HEK293 (cell line): ENCODE measurements at regions not wholly inside any gene's neighbourhood (a gene's known extent, or its start where the extent isn't known, plus 50 kb on each side); places are given as distances from the start of the nearest gene placed in this dataset.

Source experiments
- CTCF ChIA-PET: fragments of 350-600 bp; formaldehyde crosslinking; extraction: SDS; loops from one replicate; lab custom pipeline; 2021; ENCODE audit warnings: antibody characterized with exemption; lab: Yijun Ruan, JAX
- POLR2A ChIA-PET: fragments of 300-600 bp; formaldehyde crosslinking; extraction: SDS; loops from one replicate; lab custom pipeline; 2020; ENCODE audit warnings: antibody characterized with exemption, inconsistent platforms; lab: Yijun Ruan, JAX
- H3K27ac ChIP-seq: fragments of 200-500 bp; sonication (Bioruptor generic); 2 replicates; pipeline ENCODE4 v1.5.1; 2014; ENCODE audit warnings: low read depth, low read length, control low read depth, inconsistent platforms; ENCODE audit errors: extremely low read depth
- H3K36me3 ChIP-seq, 2 experiments: fragments of 200-500 bp in 1 of 2; sonication (Bioruptor generic) in 1 of 2; 1 replicate in 1 of 2; 2 replicates in 1 of 2; pipeline ENCODE4 v1.5.1; 2014 to 2017; ENCODE audit warnings: inconsistent platforms in 2 of 2, low read length in 2 of 2; ENCODE audit not compliant: control insufficient read depth in 2 of 2, insufficient read depth in 1 of 2
- H3K4me1 ChIP-seq: fragments of 200-500 bp; sonication (Bioruptor generic); 2 replicates; pipeline ENCODE4 v1.5.1; 2014; ENCODE audit warnings: mild to moderate bottlenecking, low read length, inconsistent platforms; ENCODE audit not compliant: control insufficient read depth, insufficient read depth
- H3K4me3 ChIP-seq: 2 replicates; pipeline ENCODE4 v1.5.1; 2011; ENCODE audit warnings: low read depth, mild to moderate bottlenecking, control low read depth, low read length, moderate library complexity
- H3K9me3 ChIP-seq: fragments of 200-500 bp; sonication (Bioruptor generic); 2 replicates; pipeline ENCODE4 v1.5.1; 2014; ENCODE audit warnings: low read depth, low read length, inconsistent platforms; ENCODE audit not compliant: control insufficient read depth, insufficient read depth
- KLF16 ChIP-seq: fragments of 450-650 bp; formaldehyde crosslinking; IDR thresholded peaks from 2 replicates; pipeline ENCODE4 v1.5.1; 2017; ENCODE audit warnings: missing biosample characterization, missing genetic modification characterization
- PBX3 ChIP-seq: sonication (generic); formaldehyde crosslinking; IDR thresholded peaks from 2 replicates; pipeline ENCODE4 v1.8.1; 2022; ENCODE audit warnings: mild to moderate bottlenecking, moderate library complexity, missing genetic modification reagents
- SP7 ChIP-seq: fragments of 450-650 bp; formaldehyde crosslinking; IDR thresholded peaks from 2 replicates; pipeline ENCODE4 v1.5.1; 2016; ENCODE audit warnings: missing biosample characterization, missing genetic modification characterization
- YY2 ChIP-seq: fragments of 450-650 bp; formaldehyde crosslinking; IDR thresholded peaks from 2 replicates; pipeline ENCODE4 v1.5.1; 2016; ENCODE audit warnings: missing biosample characterization, missing genetic modification characterization
- ZBTB49 ChIP-seq: fragments of 450-650 bp; formaldehyde crosslinking; IDR thresholded peaks from 2 replicates; pipeline ENCODE4 v1.5.1; 2016; ENCODE audit warnings: missing biosample characterization, missing genetic modification characterization, low read depth
- ZBTB6 ChIP-seq: fragments of 450-650 bp; formaldehyde crosslinking; IDR thresholded peaks from 2 replicates; pipeline ENCODE4 v1.5.1; 2017; ENCODE audit warnings: missing biosample characterization, missing genetic modification characterization
- ZEB2 ChIP-seq: fragments of 450-650 bp; formaldehyde crosslinking; IDR thresholded peaks from 2 replicates; pipeline ENCODE4 v1.5.1; 2016; ENCODE audit warnings: missing biosample characterization, missing genetic modification characterization
- ZFHX2 ChIP-seq: fragments of 450-650 bp; formaldehyde crosslinking; conservative IDR thresholded peaks from 2 replicates; pipeline ENCODE4 v1.5.1; 2016; ENCODE audit warnings: missing biosample characterization, missing genetic modification characterization
- ZNF112 ChIP-seq: fragments of 450-650 bp; formaldehyde crosslinking; IDR thresholded peaks from 2 replicates; pipeline ENCODE4 v1.5.0; 2017; ENCODE audit warnings: missing biosample characterization, missing genetic modification characterization
- ZNF184 ChIP-seq: fragments of 450-650 bp; IDR thresholded peaks from 2 replicates; pipeline ENCODE4 v1.5.1; 2018; ENCODE audit warnings: missing biosample characterization, mild to moderate bottlenecking, missing genetic modification characterization
- ZNF221 ChIP-seq: fragments of 450-650 bp; formaldehyde crosslinking; IDR thresholded peaks from 2 replicates; pipeline ENCODE4 v1.5.1; 2017; ENCODE audit warnings: missing biosample characterization, missing genetic modification characterization, borderline replicate concordance
- ZNF26 ChIP-seq: fragments of 450-650 bp; formaldehyde crosslinking; IDR thresholded peaks from 2 replicates; pipeline ENCODE4 v1.5.1; 2016; ENCODE audit warnings: missing biosample characterization, missing genetic modification characterization
- ZNF571 ChIP-seq: fragments of 450-650 bp; formaldehyde crosslinking; IDR thresholded peaks from 2 replicates; pipeline ENCODE4 v1.5.0; 2017; ENCODE audit warnings: missing biosample characterization, missing genetic modification characterization
- ZNF626 ChIP-seq: fragments of 450-650 bp; sonication (Bioruptor Pico); formaldehyde crosslinking; IDR thresholded peaks from 2 replicates; pipeline ENCODE4 v1.5.1; 2018; ENCODE audit warnings: missing biosample characterization, missing genetic modification characterization, inconsistent platforms
- ZNF660 ChIP-seq: fragments of 450-650 bp; IDR thresholded peaks from 2 replicates; pipeline ENCODE4 v1.5.1; 2018; ENCODE audit warnings: missing biosample characterization, mild to moderate bottlenecking, missing genetic modification characterization
- ZNF704 ChIP-seq: fragments of 450-650 bp; formaldehyde crosslinking; IDR thresholded peaks from 2 replicates; pipeline ENCODE4 v1.5.1; 2016; ENCODE audit warnings: missing biosample characterization, missing genetic modification characterization
- ZNF776 ChIP-seq: fragments of 450-650 bp; formaldehyde crosslinking; IDR thresholded peaks from 2 replicates; pipeline ENCODE4 v1.5.0; 2017; ENCODE audit warnings: missing biosample characterization, missing genetic modification characterization, borderline replicate concordance

GRCh38 chr3:56932866-56933265 lies 127.6 kb upstream of the SPATA12 start:
- Histone ChIP-seq H3K4me3 (no peak overlapping the region), H3K9me3 (no peaks in the 10 kb centered on the region), H3K4me1 (peaks cover 8% of the 10 kb centered on the region; the same call in 1 of the 2 replicates), H3K27ac (no peak overlapping the region), H3K36me3 (no peaks in the 10 kb centered on the region)
- POLR2A ChIA-PET = interaction anchor here (0.6 kb wide), 1 partner anchor 759 kb away, joined by 9 read pairs; no protein-coding TSS in a partner anchor
- CTCF ChIA-PET = no interaction called here
- no peak for TF ChIP-seq ZNF184 (tag by site-specific recombination)
- no peak for TF ChIP-seq PBX3 (CRISPR knock-in tag)
- no peak for TF ChIP-seq ZFHX2 (tag by site-specific recombination)
- TF ChIP-seq ZNF26 (tag by site-specific recombination) = no peak
- no peak for TF ChIP-seq ZNF626
- TF ChIP-seq ZNF660 (tag by site-specific recombination) = no peak
- no peak for TF ChIP-seq ZNF776 (tag by site-specific recombination)
- no peak for TF ChIP-seq ZEB2 (tag by site-specific recombination)
- no peak for TF ChIP-seq ZNF704 (tag by site-specific recombination)
- no peak for TF ChIP-seq KLF16 (tag by site-specific recombination)
- no peak for TF ChIP-seq ZNF221
- no peak for TF ChIP-seq ZNF571 (tag by site-specific recombination)

DNA sequence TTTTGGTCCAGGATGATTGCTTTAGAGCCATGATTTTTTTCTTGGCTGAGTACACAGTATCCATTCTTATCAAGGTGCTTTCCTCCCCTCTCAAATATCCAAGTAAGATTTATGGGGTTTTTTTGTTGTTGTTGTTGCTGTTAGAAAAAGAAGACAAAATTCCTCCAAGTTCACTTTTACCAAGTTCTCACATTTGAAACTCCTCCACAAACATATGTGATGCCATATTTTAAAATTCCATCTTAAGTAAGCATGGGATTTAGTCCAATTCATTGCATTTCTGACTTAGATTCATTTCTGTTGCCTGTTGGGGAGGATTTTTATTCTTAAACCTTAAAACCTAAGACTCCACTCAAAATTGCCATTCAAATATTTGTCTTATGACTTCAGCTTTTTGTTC lies 128.6 kb upstream of the SPATA12 start:
- H3K9me3 ChIP-seq = no peaks in the 10 kb centered on the region
- H3K4me1 ChIP-seq = peaks cover 8% of the 10 kb centered on the region; the same call in 1 of the 2 replicates
- no peak overlapping the region for H3K27ac ChIP-seq
- ChIA-PET POLR2A (no interaction called here), CTCF (no interaction called here)
- H3K4me3 ChIP-seq = no peak overlapping the region
- no peaks in the 10 kb centered on the region for H3K36me3 ChIP-seq
- TF ChIP-seq YY2 (tag by site-specific recombination) = no peak
- no peak for TF ChIP-seq ZBTB6
- TF ChIP-seq SP7 (tag by site-specific recombination) = no peak
- no peak for TF ChIP-seq ZNF112 (tag by site-specific recombination)
- no peak for TF ChIP-seq ZBTB49 (tag by site-specific recombination)
